ENCODE measurements at regions not wholly inside any gene's neighbourhood (a gene's known extent, or its start where the extent isn't known, plus 50 kb on each side); places are given as distances from the start of the nearest gene placed in this dataset.

DNA sequence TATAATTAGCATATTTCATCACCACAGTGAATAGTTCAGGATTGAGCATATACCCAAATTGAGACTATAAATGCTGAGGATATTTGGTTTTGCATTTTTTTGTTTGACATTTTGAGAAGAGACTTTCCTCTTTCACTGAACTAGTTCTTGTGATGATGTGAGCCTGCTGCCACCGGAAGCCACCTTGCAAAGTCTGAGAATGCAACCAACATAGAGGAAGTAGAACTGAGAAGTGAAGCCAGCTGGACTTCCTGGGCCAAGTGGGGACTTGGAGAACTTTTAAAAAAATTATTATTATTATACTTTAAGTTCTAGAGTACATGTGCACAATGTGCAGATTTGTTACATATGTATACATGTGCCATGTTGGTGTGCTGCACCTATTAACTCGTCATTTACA, 102.3 kb downstream of the RPE65 start:
- TF ChIP-seq, protein P1, sequence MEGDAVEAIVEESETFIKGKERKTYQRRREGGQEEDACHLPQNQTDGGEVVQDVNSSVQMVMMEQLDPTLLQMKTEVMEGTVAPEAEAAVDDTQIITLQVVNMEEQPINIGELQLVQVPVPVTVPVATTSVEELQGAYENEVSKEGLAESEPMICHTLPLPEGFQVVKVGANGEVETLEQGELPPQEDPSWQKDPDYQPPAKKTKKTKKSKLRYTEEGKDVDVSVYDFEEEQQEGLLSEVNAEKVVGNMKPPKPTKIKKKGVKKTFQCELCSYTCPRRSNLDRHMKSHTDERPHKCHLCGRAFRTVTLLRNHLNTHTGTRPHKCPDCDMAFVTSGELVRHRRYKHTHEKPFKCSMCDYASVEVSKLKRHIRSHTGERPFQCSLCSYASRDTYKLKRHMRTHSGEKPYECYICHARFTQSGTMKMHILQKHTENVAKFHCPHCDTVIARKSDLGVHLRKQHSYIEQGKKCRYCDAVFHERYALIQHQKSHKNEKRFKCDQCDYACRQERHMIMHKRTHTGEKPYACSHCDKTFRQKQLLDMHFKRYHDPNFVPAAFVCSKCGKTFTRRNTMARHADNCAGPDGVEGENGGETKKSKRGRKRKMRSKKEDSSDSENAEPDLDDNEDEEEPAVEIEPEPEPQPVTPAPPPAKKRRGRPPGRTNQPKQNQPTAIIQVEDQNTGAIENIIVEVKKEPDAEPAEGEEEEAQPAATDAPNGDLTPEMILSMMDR (IDR thresholded peaks at IDR 0.05): no peak
- no peak for TF ChIP-seq POLR2A (IDR thresholded peaks at IDR 0.05)
